PC-9 (cell line): ENCODE measurements at regions not wholly inside any gene's neighbourhood (a gene's known extent, or its start where the extent isn't known, plus 50 kb on each side); places are given as distances from the start of the nearest gene placed in this dataset.

Experiments used
- CTCF ChIP-seq: fragments of 200-600 bp; sonication (generic); conservative IDR thresholded peaks from 2 replicates; pipeline ENCODE4 v1.6.1; 2017; ENCODE audit warnings: mixed run types, antibody characterized with exemption, mild to moderate bottlenecking, moderate library complexity
- EZH2 ChIP-seq: fragments of 200-600 bp; sonication (generic); IDR thresholded peaks from 2 replicates; pipeline ENCODE4 v1.8.0; 2017; ENCODE audit warnings: antibody characterized with exemption, low read depth

- TF ChIP-seq CTCF: no peak
- TF ChIP-seq EZH2: no peak
Measured at GRCh38 chr1:93775224-93775623, 93.6 kb upstream of the BCAR3 start.
